GM18498 (cell line): ENCODE measurements at regions not wholly inside any gene's neighbourhood (a gene's known extent, or its start where the extent isn't known, plus 50 kb on each side); places are given as distances from the start of the nearest gene placed in this dataset.
A peak's percentile ranks its signal among the peaks of the same experiment; 100 is the strongest.

ENCODE experiments used
- ATAC-seq: cut with Tn5 transposase; IDR thresholded peaks from one replicate; pipeline ENCODE4 v1.9.1; 2021; ENCODE audit warnings: mild to moderate bottlenecking, moderate library complexity; ENCODE audit not compliant: unreplicated experiment

DNA sequence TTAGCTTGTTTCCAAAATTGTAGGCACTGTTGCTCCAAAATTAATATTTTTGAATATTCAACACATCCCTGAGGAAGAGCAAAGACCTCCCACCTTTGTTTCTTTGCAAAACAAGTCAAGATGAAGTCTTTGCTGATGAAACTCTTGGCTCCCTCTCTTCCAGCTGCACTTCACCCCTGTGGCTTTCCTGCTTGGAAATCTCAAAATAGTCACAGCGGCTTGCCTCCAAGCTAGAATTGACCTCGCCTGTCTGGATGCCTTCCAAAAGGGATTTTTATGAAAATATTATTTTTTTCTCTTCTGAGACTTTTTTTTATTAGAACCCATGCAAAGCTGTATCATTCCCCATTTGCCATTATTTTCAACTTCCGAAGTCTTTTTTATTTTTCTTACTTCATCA lies 71.1 kb upstream of the MROH9 start:
- ATAC-seq, result no peak

DNA sequence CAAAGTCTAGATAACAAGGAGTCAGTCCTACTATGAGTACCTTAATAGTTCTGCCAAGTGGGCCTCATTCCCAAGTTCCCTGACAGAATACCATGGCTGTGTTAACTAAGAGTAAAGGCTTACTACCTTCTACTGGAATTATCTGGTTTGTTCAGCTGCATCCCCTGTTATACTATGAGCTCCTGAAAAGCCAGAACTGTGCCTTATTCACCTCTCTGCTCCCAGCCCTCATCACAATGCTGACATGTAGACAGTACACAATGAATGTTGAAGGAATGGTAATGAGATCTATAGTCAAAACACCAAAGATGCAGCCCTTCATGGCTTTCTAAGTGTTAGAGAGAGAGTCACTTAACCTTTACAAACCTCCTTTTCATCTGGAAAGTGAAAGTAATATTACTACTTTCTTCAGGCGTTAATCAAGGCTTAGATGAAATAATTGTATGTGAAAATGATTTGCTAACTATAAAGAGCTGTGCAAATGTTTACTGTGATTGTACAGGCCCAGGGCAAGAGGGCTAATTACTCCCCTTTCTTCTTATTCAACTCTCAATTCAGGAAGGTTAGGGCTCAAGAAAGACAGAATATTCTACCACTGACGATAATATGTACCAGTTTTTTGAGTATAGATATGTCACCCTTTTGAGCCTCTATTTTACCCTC lies 70.3 kb upstream of the MROH9 start:
- no peak for ATAC-seq

DNA sequence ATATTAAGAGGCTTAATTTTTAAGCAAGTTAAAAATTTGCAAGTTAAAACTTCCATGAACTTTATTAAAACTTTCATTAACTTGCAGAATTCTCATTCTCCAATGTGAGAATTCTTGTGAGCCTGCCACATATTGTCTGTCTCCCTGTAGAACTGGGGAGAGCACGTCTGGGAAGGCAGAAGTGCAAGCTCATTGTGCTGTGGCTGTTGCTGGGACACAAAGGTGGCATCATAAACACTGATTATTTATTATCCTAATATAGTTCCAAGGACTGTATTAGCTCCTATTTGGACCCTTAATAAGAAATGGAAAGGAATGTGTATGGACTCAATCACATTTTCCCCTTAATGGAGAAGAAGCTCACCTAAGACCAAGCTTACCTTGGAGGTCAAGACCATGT lies 68.7 kb upstream of the MROH9 start:
- ATAC-seq, result no peak

DNA sequence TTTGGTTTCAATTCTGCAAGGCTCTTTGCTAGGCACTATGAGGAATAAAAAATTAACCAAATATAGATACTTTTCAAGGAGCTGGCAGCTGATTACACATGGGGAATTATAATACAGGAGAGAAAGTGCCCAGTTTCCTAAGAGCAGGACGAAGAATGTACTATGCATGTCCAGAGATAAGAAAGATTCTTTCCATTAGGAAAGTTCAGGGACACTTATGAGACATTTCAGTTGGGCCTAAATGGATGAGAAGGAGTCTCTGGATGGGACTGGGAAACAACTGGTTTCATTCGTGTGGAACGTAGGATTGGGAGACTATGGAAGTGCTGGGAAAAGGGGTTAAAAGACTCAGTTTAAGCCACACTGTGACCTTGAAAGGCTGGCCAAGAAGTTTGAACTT lies 63.5 kb upstream of the MROH9 start:
- ATAC-seq, result no peak

DNA sequence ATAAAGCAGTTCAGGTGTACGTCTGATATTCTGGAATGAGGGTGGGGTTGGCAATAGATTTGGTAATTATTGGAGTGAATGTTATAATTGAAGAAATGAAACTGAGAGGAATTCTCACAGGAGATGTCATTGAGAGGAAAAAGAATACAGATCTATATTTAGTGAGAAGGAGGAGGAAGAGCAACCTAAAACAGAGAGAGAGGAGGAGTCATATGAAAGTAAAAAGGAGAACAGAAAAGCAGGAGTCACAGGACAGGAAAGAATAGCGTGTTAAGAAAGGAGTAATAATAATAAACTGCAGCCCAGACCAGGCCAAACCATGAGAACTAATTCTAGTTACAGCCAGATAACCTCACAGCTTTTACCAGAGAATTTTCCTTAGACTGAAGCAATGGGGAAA lies 62.7 kb upstream of the MROH9 start:
- ATAC-seq, result peak; percentile 77

DNA sequence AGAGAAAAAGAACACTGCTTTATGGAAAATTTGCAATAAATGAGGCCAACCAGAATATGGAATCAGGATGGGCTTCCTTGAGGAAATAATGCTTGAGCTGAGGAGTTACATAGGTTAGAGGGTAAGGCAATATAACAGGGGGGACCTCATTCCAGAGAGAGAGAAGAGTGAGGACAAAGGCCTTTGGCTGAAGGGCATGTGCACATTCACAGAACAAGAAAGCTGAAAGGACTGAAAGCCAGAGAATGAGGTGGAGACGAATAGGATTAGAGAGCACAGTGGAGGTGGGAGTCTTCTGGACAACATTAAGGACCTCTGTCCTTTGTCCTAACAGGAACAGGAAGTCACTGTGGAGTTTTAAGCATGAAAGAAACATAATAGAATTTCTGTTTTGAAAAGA lies 60.7 kb upstream of the MROH9 start:
- ATAC-seq, result no peak

DNA sequence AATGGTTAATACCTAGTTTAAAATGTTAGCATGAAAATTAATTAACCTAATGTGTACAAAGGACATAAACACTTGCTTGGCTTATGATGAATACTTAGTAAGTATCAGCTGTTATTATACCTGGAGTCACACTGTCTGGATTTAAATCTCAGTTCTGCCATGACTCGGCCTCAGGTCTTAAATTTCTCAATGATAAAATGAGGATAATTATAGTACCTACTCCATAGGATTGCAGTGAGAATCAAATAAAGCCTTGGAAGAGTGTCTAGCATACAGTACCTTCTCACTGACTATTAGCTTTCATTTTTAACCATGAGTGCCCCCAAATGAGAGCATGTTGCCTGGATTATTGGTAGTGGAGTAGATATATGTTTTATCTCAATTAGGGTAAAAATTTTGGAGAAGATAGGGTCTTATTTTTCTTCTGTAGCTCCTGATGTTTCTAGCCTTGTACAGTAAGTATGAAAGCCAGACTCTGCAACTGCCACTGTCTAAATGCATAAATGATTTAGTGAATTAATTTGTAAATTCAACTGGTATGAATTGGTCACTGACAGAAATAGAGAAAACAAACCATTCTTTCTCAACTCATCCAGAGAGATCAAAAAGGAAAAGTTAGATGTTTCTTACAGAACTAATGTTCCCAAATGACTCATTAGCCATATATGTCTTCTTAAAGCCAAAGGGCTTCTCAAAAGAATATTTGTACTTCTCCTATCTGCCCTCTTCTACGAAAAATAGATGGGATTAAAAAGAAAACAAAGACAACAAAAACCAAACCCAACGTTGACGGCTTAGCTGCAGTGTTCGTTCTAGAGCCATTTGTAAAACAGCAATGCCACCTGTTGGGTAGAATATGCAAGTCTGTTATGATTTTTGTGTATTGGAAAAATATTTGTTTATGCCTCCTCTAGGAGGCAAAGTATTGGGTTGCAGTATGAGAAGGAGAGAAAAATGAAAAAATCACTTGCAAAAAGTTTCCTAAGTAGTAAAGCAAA lies 53.8 kb upstream of the MROH9 start:
- no peak for ATAC-seq
